GM21717 (cell line): ENCODE measurements at regions not wholly inside any gene's neighbourhood (a gene's known extent, or its start where the extent isn't known, plus 50 kb on each side); places are given as distances from the start of the nearest gene placed in this dataset.
"Not testable (repeated sequence)": the region's sequence is repeated elsewhere in the genome, so short reads cannot be mapped to it uniquely, and the experiment has no call there.

ENCODE experiments used
- ATAC-seq: cut with Tn5 transposase; IDR thresholded peaks from one replicate; pipeline ENCODE4 v1.9.1; 2021; ENCODE audit warnings: mild to moderate bottlenecking, moderate library complexity; ENCODE audit not compliant: unreplicated experiment

DNA sequence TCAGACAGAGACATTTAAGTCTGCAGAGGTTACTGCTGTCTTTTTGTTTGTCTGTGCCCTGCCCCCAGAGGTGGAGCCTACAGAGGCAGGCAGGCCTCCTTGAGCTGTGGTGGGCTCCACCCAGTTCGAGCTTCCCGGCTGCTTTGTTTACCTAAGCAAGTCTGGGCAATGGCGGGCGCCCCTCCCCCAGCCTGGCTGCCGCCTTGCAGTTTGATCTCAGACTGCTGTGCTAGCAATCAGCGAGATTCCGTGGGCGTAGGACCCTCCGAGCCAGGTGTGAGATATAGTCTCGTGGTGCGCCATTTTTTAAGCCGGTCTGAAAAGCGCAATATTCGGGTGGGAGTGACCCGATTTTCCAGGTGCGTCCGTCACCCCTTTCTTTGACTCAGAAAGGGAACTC lies 245.0 kb upstream of the CDH2 start:
- ATAC-seq = not testable (repeated sequence)

GRCh38 chr18:28412521-28412920 lies 235.6 kb upstream of the CDH2 start:
- ATAC-seq = no peak

DNA sequence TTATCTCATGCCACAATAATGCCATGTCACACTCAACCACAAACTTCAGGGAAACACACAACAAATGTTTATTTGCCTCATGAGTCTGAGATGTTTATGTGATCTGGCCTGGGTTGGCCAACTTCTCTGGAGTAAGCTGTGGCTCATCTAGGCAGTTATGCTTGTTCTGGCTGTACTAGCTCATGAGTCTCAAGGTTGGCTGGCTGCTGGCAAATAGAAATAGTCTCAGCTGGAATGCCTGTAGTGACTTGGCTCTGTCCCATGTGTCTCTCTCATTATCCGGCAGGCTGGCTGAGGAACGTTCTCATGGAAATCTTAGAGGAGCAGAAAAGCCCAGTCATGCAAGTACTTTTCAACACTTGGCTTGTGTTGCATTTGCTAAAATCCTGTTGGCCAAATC lies 234.9 kb upstream of the CDH2 start:
- ATAC-seq = no peak

- no peak for ATAC-seq
Measured at GRCh38 chr18:28409811-28410210, 232.9 kb upstream of the CDH2 start.

GRCh38 chr18:28408528-28408927 lies 231.6 kb upstream of the CDH2 start:
- no peak for ATAC-seq

DNA sequence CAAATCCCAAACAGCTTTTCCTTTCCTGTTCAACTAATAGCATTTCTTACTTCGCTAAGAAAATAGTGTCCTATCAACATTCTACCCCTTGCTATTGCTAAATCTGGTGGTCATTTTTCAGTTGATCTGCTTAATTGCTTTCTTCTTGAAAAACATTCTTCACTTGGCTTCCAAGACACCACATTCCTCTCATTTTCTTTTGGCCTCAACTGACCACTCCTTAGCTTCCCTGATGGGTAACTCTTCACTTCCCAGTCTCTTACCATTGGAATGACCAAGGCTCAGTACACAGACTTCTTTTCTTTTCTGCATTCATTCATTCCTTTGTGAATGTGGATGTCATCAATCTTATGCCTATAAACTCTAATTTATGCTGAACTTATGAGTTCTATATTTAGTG lies 230.8 kb upstream of the CDH2 start:
- ATAC-seq = no peak

- no peak for ATAC-seq
Measured at GRCh38 chr18:28406533-28406932, 229.6 kb upstream of the CDH2 start.

DNA sequence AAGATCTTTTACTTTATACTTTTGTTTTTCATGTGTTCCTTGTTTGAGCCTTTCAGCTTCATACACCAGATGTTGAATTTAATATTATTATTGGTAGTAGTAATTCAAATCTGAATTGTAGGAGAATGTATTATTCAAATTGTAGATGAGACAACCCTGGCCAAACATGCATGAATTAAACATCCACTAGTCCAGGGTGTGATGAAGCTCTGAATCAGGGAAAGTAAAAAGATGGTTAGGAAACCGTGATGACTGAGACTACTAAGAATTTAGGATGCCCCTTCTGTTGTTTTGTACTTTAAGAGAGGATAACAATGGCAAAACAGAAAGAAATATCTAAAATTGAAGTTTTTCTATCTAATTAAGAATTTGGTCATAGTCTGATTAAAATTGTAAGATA lies 227.8 kb upstream of the CDH2 start:
- no peak for ATAC-seq

DNA sequence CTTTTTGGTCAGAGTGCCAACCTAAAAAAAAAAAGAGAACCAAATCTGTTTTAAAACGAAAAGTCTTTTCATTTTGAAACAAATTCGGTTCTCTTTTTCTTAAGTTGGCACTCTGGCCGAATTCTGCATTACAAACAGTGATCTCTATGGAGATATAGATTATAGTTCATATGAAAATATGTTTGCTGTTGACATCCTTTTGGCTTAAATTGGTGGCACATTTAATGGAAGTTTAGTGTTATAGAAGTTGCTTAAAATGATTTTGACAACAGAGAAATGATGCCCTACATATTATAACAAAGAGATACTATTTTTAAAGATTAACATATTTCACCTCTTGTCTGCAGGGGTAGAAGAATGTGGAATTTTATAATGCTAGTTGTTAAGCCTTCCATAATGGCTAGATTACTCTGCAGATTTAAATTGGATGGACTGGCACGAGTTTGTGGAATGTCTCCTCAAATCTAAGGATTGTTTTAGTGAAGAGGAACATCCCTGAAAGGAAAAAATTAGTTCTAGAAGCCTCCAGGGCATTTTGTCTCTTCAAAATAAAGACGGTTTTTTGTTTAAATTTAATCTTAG lies 222.9 kb upstream of the CDH2 start:
- ATAC-seq = no peak

DNA sequence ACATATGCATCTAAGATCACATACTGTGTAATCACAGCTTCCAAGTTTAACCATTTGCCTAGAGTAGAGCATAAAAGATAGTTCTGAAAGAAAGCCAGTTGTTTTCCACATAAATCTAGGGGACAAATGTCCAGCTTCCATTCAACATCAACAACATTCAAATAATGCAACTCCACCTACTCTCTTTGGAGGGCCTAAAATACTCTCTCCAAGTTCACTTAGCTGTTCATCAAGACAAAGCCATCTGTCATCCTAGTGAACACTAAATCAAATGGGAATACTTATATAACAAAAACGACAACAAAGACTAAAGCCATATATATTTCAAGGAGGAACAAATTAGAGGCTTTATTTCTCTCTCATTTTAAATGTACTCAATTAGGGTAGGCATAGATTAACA lies 221.5 kb upstream of the CDH2 start:
- no peak for ATAC-seq

GRCh38 chr18:28390022-28390421 lies 213.1 kb upstream of the CDH2 start:
- ATAC-seq = no peak

GRCh38 chr18:28382215-28382879 lies 205.4 kb upstream of the CDH2 start:
- no peak for ATAC-seq

DNA sequence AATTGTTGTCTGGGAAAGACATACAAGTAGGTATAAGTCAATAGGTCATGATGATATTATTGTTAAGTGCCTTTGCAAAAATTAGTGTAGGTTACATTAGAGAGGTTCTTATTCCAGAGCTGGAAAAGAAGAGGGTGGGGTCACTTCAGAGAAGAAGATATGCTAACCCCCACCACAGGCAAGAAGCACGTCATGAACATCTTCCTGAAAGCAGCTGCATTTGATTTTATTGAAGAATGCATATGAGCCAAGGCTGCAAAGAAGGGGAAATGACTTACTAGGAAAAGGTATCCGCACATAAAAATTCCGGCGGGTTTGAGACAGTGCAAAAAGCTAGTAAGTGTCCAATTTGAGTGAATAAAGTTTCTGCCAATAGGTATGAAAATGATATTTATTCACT lies 195.3 kb upstream of the CDH2 start:
- ATAC-seq = no peak

DNA sequence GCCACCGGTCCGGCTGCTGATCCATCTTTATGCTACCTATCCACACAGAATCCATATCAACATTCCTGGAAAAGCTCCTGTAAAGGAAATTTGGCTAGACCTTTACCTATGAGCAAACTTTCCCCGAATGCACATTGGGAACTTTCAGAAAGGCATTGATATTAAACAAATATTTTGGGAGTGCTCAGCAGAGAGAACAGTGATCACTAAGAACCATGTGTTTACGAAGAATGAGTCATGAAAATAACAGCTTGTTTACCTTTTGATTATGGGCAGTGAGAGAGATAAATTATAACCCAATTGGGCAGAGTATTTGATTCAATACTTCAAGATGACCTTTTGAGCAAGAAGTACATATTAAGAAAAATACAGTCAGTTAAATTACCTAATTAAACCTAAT lies 189.7 kb upstream of the CDH2 start:
- no peak for ATAC-seq

DNA sequence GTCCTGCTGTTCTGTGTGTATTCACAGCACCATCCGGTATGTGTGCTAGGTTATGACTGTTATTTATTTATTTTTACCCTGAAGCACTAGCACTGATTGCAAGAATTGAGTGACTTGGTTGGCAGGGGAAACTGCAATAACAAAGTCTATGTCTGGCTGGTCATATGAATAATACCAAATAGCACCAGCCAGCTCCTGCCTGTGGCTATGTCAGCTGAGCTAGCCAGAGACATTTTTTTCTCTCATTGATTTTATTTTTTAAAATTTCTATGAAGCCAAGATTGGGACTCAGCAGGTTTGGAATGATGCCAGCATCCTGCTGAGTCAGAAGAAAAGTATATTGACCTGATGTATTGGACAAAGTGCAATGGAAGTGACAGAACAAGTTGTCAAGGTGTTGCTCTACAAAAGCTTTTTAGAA lies 188.5 kb upstream of the CDH2 start:
- no peak for ATAC-seq

DNA sequence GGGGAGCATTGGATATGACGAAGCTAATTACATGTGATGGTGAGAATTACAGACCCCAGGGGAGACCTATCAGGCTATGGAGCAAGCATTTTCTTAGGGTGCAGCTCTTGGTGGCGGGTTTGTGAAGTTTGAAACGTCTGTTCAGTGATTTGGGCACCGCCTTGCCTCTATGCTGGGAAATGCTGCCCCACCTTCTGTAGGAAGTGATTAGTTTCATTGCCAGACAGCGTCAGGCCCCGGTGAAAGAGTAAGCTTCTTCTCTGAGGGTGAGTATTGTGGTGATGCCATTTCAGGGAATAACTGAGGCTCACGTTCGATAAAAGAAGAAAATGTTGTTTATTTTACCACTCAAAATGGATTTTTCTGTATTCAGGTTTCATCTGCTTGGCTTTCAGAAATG lies 186.2 kb upstream of the CDH2 start:
- no peak for ATAC-seq

GRCh38 chr18:28359176-28359575 lies 182.2 kb upstream of the CDH2 start:
- no peak for ATAC-seq

GRCh38 chr18:28357766-28358401 lies 181.0 kb upstream of the CDH2 start:
- no peak for ATAC-seq

- no peak for ATAC-seq
Measured at GRCh38 chr18:28350821-28351220, 173.9 kb upstream of the CDH2 start.

GRCh38 chr18:28342231-28342630 lies 165.3 kb upstream of the CDH2 start:
- no peak for ATAC-seq

DNA sequence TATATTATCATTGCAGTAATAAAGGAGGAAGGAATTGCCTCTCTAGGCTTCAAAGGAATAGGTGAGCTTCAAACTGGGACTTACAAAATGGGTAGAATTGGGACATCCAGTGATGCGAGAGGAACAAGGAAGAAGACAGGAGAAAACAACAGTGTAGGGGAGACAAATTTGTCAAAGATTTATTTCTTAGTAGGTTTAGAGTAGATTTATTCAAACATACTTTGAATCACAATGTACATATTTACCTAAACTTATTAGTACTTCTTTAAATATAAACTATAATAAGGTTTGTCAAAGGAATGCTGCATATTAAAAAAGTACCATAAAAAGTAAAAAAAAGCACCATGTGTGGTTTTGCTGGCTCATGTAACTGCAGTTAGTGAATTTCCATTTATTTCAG lies 161.4 kb upstream of the CDH2 start:
- no peak for ATAC-seq

DNA sequence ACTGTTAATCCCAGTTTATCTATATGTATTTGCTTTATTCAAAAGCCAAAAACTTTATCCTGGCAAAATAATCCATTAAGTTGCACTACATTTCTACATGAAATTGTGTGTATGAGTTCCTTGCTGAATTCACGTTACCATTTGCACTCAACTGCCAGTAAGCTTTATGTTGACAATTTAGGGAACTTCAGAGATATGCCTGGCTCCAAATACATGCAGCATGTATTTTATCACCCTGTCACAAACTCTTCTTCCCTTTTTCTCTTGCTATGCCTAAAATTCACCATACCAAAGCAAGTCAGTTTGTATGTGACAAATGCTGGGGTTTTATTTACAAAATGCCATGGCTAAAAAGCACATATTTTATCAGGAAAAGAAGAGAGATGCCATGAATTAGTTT lies 157.6 kb upstream of the CDH2 start:
- no peak for ATAC-seq

- ATAC-seq = no peak
Measured at GRCh38 chr18:28332071-28332470, 155.1 kb upstream of the CDH2 start.
